Neutrophil (primary cell): ENCODE measurements at regions not wholly inside any gene's neighbourhood (a gene's known extent, or its start where the extent isn't known, plus 50 kb on each side); places are given as distances from the start of the nearest gene placed in this dataset.
A peak's percentile ranks its signal among the peaks of the same experiment; 100 is the strongest.

Source experiments
- H3K27ac ChIP-seq: fragments of 200-600 bp; sonication (generic); 2 replicates; pipeline ENCODE4 v1.5.1; 2016; ENCODE audit warnings: mild to moderate bottlenecking, moderate library complexity
- H3K27me3 ChIP-seq: fragments of 200-600 bp; sonication (generic); 2 replicates; pipeline ENCODE4 v1.6.0; 2016; ENCODE audit warnings: mild to moderate bottlenecking
- H3K36me3 ChIP-seq: fragments of 200-600 bp; sonication (generic); 2 replicates; pipeline ENCODE4 v1.5.1; 2017
- H3K4me1 ChIP-seq, 2 experiments: fragments of 200-600 bp in 1 of 2; sonication (generic) in 1 of 2; 1 replicate in 1 of 2; 2 replicates in 1 of 2; pipeline versions ENCODE4 v1.5.1 to v1.6.1; 2013 to 2016; ENCODE audit warnings: low read depth in 1 of 2, low read length in 1 of 2, mild to moderate bottlenecking in 1 of 2, moderate library complexity in 1 of 2; ENCODE audit not compliant: control insufficient read depth in 1 of 2, insufficient read depth in 1 of 2
- H3K4me3 ChIP-seq, 2 experiments: fragments of 200-600 bp in 1 of 2; sonication (generic) in 1 of 2; 1 replicate in 1 of 2; 2 replicates in 1 of 2; pipeline ENCODE4 v1.5.1; 2013 to 2016; ENCODE audit warnings: low read depth in 1 of 2, low read length in 1 of 2, mild to moderate bottlenecking in 1 of 2, moderate library complexity in 1 of 2
- H3K9me3 ChIP-seq: fragments of 200-600 bp; sonication (generic); 2 replicates; pipeline ENCODE4 v1.5.1; 2016
- CTCF ChIP-seq: fragments of 200-600 bp; sonication (generic); IDR thresholded peaks from 2 replicates; pipeline ENCODE4 v1.5.1; 2016; ENCODE audit warnings: antibody characterized with exemption

GRCh38 chr20:53714524-53714923, 120.9 kb upstream of the ZNF217 start:
- no peak overlapping the region for H3K4me3 ChIP-seq
- H3K9me3 ChIP-seq, result no peaks in the 10 kb centered on the region
- H3K36me3 ChIP-seq, result no peaks in the 10 kb centered on the region
- no peaks in the 10 kb centered on the region for H3K27me3 ChIP-seq
- no peak overlapping the region for H3K27ac ChIP-seq
- no peak for TF ChIP-seq CTCF
- peaks cover 16 to 23% of the 10 kb centered on the region in 2 experiments for H3K4me1 ChIP-seq

- Histone ChIP-seq H3K4me1 (peaks cover 19 to 22% of the 10 kb centered on the region in 2 experiments), H3K36me3 (no peaks in the 10 kb centered on the region), H3K4me3 (no peak overlapping the region), H3K27ac (no peak overlapping the region), H3K9me3 (no peaks in the 10 kb centered on the region), H3K27me3 (no peaks in the 10 kb centered on the region)
- no peak for TF ChIP-seq CTCF
These were observed 119.9 kb upstream of the ZNF217 start for GRCh38 chr20:53713328-53714056.

GRCh38 chr20:53712212-53712977, 118.8 kb upstream of the ZNF217 start:
- Histone ChIP-seq H3K4me3 (no peak overlapping the region), H3K36me3 (no peaks in the 10 kb centered on the region), H3K27me3 (no peaks in the 10 kb centered on the region), H3K4me1 (peaks cover 23 to 27% of the 10 kb centered on the region in 2 experiments), H3K27ac (no peak overlapping the region), H3K9me3 (no peaks in the 10 kb centered on the region)
- no peak for TF ChIP-seq CTCF

GRCh38 chr20:53711333-53712211, 117.9 kb upstream of the ZNF217 start:
- H3K27me3 ChIP-seq, result no peaks in the 10 kb centered on the region
- no peak overlapping the region for H3K27ac ChIP-seq
- H3K4me3 ChIP-seq, result no peak overlapping the region
- TF ChIP-seq CTCF, result no peak
- peaks cover 20 to 28% of the 10 kb centered on the region in 2 experiments for H3K4me1 ChIP-seq
- no peaks in the 10 kb centered on the region for H3K9me3 ChIP-seq
- no peaks in the 10 kb centered on the region for H3K36me3 ChIP-seq

GRCh38 chr20:53708129-53708968, 114.7 kb upstream of the ZNF217 start:
- no peak for TF ChIP-seq CTCF
- Histone ChIP-seq H3K4me3 (peak overlapping the region in 1 of 2 experiments; percentile 9), H3K4me1 (peaks cover 13 to 22% of the 10 kb centered on the region in 2 experiments), H3K9me3 (no peaks in the 10 kb centered on the region), H3K27me3 (no peaks in the 10 kb centered on the region), H3K27ac (peak overlapping the region; percentile 56), H3K36me3 (no peaks in the 10 kb centered on the region)
